IMR-90 (cell line): ENCODE measurements at regions not wholly inside any gene's neighbourhood (a gene's known extent, or its start where the extent isn't known, plus 50 kb on each side); places are given as distances from the start of the nearest gene placed in this dataset.

Source experiments
- ATAC-seq: fragments of 200-7000 bp; cut with Tn5 transposase; 2 replicates; pipeline ENCODE4 v1.9.1; 2020; ENCODE audit warnings: low read depth, mild to moderate bottlenecking, moderate library complexity
- BruUV-seq: library from RNA; stranded (reverse); fragments of 400-500 nt; replicated peaks from 2 replicates; lab custom pipeline; 2021; lab: Mats Ljungman, UMichigan
- CTCF ChIA-PET: fragments of 300-600 bp; formaldehyde crosslinking; extraction: SDS; loops from one replicate; lab custom pipeline; 2021; ENCODE audit warnings: antibody characterized with exemption; lab: Yijun Ruan, JAX
- POLR2A ChIA-PET: fragments of 300-600 bp; sonication (Branson Sonifier 250); formaldehyde crosslinking; loops from one replicate; lab custom pipeline; 2022; ENCODE audit warnings: antibody characterized with exemption; ENCODE audit not compliant: unreplicated experiment; lab: Charles Lee
- DNase-seq: peaks from one replicate; pipeline ENCODE4 v3.0.0; 2013
- H2AFZ ChIP-seq: replicated peaks from 2 replicates; pipeline ENCODE3; 2013; ENCODE audit warnings: low read length, mild to moderate bottlenecking; ENCODE audit not compliant: poor library complexity
- H2AK5ac ChIP-seq: 2 replicates; pipeline ENCODE4 v1.6.1; 2013; ENCODE audit warnings: low read depth, low read length, inconsistent platforms
- H2AK9ac ChIP-seq: replicated peaks from 2 replicates; pipeline ENCODE3; 2013; ENCODE audit warnings: mild to moderate bottlenecking, low read depth, low read length, moderate library complexity; ENCODE audit not compliant: poor library complexity
- H2BK120ac ChIP-seq: 2 replicates; pipeline ENCODE4 v1.6.1; 2013; ENCODE audit warnings: low read depth, low read length, inconsistent platforms
- H2BK15ac ChIP-seq: 3 replicates; pipeline ENCODE4 v1.6.1; 2013; ENCODE audit warnings: low read depth, low read length, inconsistent platforms
- H2BK20ac ChIP-seq: 2 replicates; pipeline ENCODE4 v1.6.1; 2013; ENCODE audit warnings: low read depth, mild to moderate bottlenecking, inconsistent platforms, low read length, moderate library complexity
- H2BK5ac ChIP-seq: 2 replicates; pipeline ENCODE4 v1.6.1; 2013; ENCODE audit warnings: mild to moderate bottlenecking, low read depth, low read length, inconsistent platforms; ENCODE audit not compliant: poor library complexity, severe bottlenecking
- H3K14ac ChIP-seq: replicated peaks from 2 replicates; pipeline ENCODE4 v1.6.1; 2013; ENCODE audit warnings: low read depth, low read length, inconsistent platforms
- H3K18ac ChIP-seq: 2 replicates; pipeline ENCODE4 v1.6.1; 2013; ENCODE audit warnings: low read depth, low read length, control low read depth
- H3K23ac ChIP-seq: 2 replicates; pipeline ENCODE4 v1.6.1; 2013; ENCODE audit warnings: low read depth, low read length, inconsistent platforms
- H3K27ac ChIP-seq: 2 replicates; pipeline ENCODE4 v1.5.1; 2013; ENCODE audit warnings: mild to moderate bottlenecking, control low read depth, low read length; ENCODE audit not compliant: insufficient read depth
- H3K27me3 ChIP-seq: 2 replicates; pipeline ENCODE4 v1.6.1; 2013; ENCODE audit warnings: low read length; ENCODE audit not compliant: control insufficient read depth, insufficient read depth
- H3K36me3 ChIP-seq: 2 replicates; pipeline ENCODE4 v1.6.1; 2013; ENCODE audit warnings: low read length, mixed read lengths; ENCODE audit not compliant: control insufficient read depth, insufficient read depth
- H3K4ac ChIP-seq: 2 replicates; pipeline ENCODE4 v1.6.1; 2013; ENCODE audit warnings: low read depth, low read length, inconsistent platforms
- H3K4me1 ChIP-seq: 2 replicates; pipeline ENCODE4 v1.6.1; 2013; ENCODE audit warnings: low read length, mixed read lengths; ENCODE audit not compliant: control insufficient read depth, insufficient read depth
- H3K4me2 ChIP-seq: 2 replicates; pipeline ENCODE4 v1.6.1; 2013; ENCODE audit warnings: low read depth, mild to moderate bottlenecking, control low read depth, low read length, moderate library complexity
- H3K4me3 ChIP-seq: 2 replicates; pipeline ENCODE4 v1.5.1; 2013; ENCODE audit warnings: low read depth, mild to moderate bottlenecking, control low read depth, low read length, moderate library complexity; ENCODE audit not compliant: insufficient read depth
- H3K56ac ChIP-seq: 2 replicates; pipeline ENCODE4 v1.6.1; 2013; ENCODE audit warnings: low read length, inconsistent platforms; ENCODE audit not compliant: insufficient read depth; ENCODE audit errors: extremely low read depth
- H3K79me1 ChIP-seq, 2 experiments: 2 replicates each; pipeline ENCODE4 v1.6.1; 2013; ENCODE audit warnings: low read length in 2 of 2, inconsistent platforms in 1 of 2, low read depth in 1 of 2
- H3K9ac ChIP-seq: 2 replicates; pipeline ENCODE4 v1.6.1; 2013; ENCODE audit warnings: low read depth, low read length, control low read depth
- H3K9me1 ChIP-seq: 2 replicates; pipeline ENCODE4 v1.6.1; 2013; ENCODE audit warnings: low read length, inconsistent platforms; ENCODE audit not compliant: insufficient read depth
- H3K9me3 ChIP-seq: 2 replicates; pipeline ENCODE4 v1.6.1; 2013; ENCODE audit warnings: low read length; ENCODE audit not compliant: control insufficient read depth, insufficient read depth
- H4K20me1 ChIP-seq: 2 replicates; pipeline ENCODE4 v1.6.1; 2013; ENCODE audit warnings: low read length, inconsistent platforms; ENCODE audit not compliant: insufficient read depth
- H4K5ac ChIP-seq: 2 replicates; pipeline ENCODE4 v1.6.1; 2013; ENCODE audit warnings: mild to moderate bottlenecking, low read depth, low read length, control low read depth
- H4K8ac ChIP-seq, 2 experiments: 2 replicates each; pipeline ENCODE4 v1.6.1; 2013; ENCODE audit warnings: low read depth in 2 of 2, low read length in 2 of 2, control low read depth in 1 of 2, inconsistent platforms in 1 of 2
- H4K91ac ChIP-seq: 2 replicates; pipeline ENCODE4 v1.6.1; 2013; ENCODE audit warnings: low read depth, low read length, inconsistent platforms; ENCODE audit not compliant: insufficient read depth
- NFE2L2 ChIP-seq: fragments of 150-350 bp; IDR thresholded peaks from 2 replicates; pipeline ENCODE4 v1.6.1; 2016; ENCODE audit warnings: low read depth, mild to moderate bottlenecking, low read length
- POLR2A ChIP-seq: IDR thresholded peaks from 2 replicates; pipeline ENCODE4 v1.6.1; 2012; ENCODE audit warnings: mild to moderate bottlenecking, low read depth, low read length
- USF2 ChIP-seq: fragments of 150-350 bp; IDR thresholded peaks from 2 replicates; pipeline ENCODE4 v1.6.1; 2017; ENCODE audit warnings: mild to moderate bottlenecking, antibody characterized with exemption, low read length, low read depth
- WGBS, 2 experiments: methylation state at CpG; one replicate each; pipeline versions ENCODE4 v1.1.5 to v1.1.7; 2013; ENCODE audit warnings: missing lambda C conversion rate in 2 of 2; ENCODE audit not compliant: insufficient read length in 1 of 2; ENCODE audit errors: extremely low coverage in 2 of 2; 5-methylcytosine and 5-hydroxymethylcytosine counted together
- dilution Hi-C: fragments of 300-500 bp; cut with HindIII; formaldehyde crosslinking; loops from one replicate; pipeline ENCODE4 v1.14.3; 2018; ENCODE audit warnings: low sequenced_read_pairs; ENCODE audit not compliant: unreplicated experiment
- in situ Hi-C: fragments of 300-500 bp; cut with MboI; formaldehyde crosslinking; loops from 3 replicates; pipeline ENCODE4 v1.14.3; 2019; ENCODE audit warnings: low sequenced_read_pairs, inconsistent platforms, mixed read lengths
- intact Hi-C: fragments of 100-400 bp; cut with micrococcal nuclease; formaldehyde crosslinking; loops from 2 replicates; pipeline ENCODE4 v1.10.0; 2022
- TF ChIP-seq, protein P1 (sequence below): conservative IDR thresholded peaks from 2 replicates; pipeline ENCODE4 v1.5.1; 2012; ENCODE audit warnings: mild to moderate bottlenecking, low read depth, low read length, improper control_type of control experiment

GRCh38 chr11:41935795-41936194 is 476.3 kb upstream of the LRRC4C start:
- intact Hi-C loops (no loop called here), dilution Hi-C loops (no loop called here), in situ Hi-C loops (no loop called here)
- peaks cover 4% of the 10 kb centered on the region; the same call in 1 of the 2 replicates for H3K9me3 ChIP-seq
- H3K4ac ChIP-seq = no peak overlapping the region
- no peaks in the 10 kb centered on the region for H4K20me1 ChIP-seq
- no peak for ATAC-seq
- no peak overlapping the region for H2AK9ac ChIP-seq
- no peak overlapping the region for H4K91ac ChIP-seq
- H2AFZ ChIP-seq = no peak overlapping the region
- no peak for TF ChIP-seq POLR2A
- TF ChIP-seq, protein P1, sequence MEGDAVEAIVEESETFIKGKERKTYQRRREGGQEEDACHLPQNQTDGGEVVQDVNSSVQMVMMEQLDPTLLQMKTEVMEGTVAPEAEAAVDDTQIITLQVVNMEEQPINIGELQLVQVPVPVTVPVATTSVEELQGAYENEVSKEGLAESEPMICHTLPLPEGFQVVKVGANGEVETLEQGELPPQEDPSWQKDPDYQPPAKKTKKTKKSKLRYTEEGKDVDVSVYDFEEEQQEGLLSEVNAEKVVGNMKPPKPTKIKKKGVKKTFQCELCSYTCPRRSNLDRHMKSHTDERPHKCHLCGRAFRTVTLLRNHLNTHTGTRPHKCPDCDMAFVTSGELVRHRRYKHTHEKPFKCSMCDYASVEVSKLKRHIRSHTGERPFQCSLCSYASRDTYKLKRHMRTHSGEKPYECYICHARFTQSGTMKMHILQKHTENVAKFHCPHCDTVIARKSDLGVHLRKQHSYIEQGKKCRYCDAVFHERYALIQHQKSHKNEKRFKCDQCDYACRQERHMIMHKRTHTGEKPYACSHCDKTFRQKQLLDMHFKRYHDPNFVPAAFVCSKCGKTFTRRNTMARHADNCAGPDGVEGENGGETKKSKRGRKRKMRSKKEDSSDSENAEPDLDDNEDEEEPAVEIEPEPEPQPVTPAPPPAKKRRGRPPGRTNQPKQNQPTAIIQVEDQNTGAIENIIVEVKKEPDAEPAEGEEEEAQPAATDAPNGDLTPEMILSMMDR = no peak
- TF ChIP-seq NFE2L2 = no peak
- no peak for TF ChIP-seq USF2
- H4K5ac ChIP-seq = no peak overlapping the region
- no peak overlapping the region for H2BK15ac ChIP-seq
- ChIA-PET CTCF (no interaction called here), POLR2A (no interaction called here)
- H3K14ac ChIP-seq = no peak overlapping the region
- H2BK20ac ChIP-seq = no peak overlapping the region
- no peak overlapping the region for H2BK120ac ChIP-seq
- H3K56ac ChIP-seq = no peak overlapping the region
- H2BK5ac ChIP-seq = no peak overlapping the region
- no peak overlapping the region for H3K9ac ChIP-seq
- no peaks in the 10 kb centered on the region for H3K79me1 ChIP-seq
- H3K4me1 ChIP-seq = no peaks in the 10 kb centered on the region
- H3K18ac ChIP-seq = no peak overlapping the region
- BruUV-seq = no TSS peak
- no peak overlapping the region for H3K23ac ChIP-seq
- no peak overlapping the region for H2AK5ac ChIP-seq
- no peak overlapping the region for H3K4me3 ChIP-seq
- H3K4me2 ChIP-seq = no peak overlapping the region
- DNase-seq = no peak
- H3K27ac ChIP-seq = no peak overlapping the region
- no CpG with 5 or more reads among the region's 1 CpG for WGBS, 2 experiments
- no peak overlapping the region for H4K8ac ChIP-seq
- no peaks in the 10 kb centered on the region for H3K9me1 ChIP-seq
- no peaks in the 10 kb centered on the region for H3K27me3 ChIP-seq
- no peaks in the 10 kb centered on the region for H3K36me3 ChIP-seq
